Lower lobe of right lung (tissue), 2 donors: ENCODE measurements at regions not wholly inside any gene's neighbourhood (a gene's known extent, or its start where the extent isn't known, plus 50 kb on each side); places are given as distances from the start of the nearest gene placed in this dataset.
"Not testable (repeated sequence)": the region's sequence is repeated elsewhere in the genome, so short reads cannot be mapped to it uniquely, and the experiment has no call there.

Experiments
- ATAC-seq, 2 donors: fragments of 200-7000 bp; cut with Tn5 transposase; one replicate each; pipeline ENCODE4 v1.9.1; 2020 to 2022; ENCODE audit warnings: mild to moderate bottlenecking in 2 of 2, moderate library complexity in 2 of 2
- DNase-seq: peaks from one replicate; pipeline ENCODE4 v3.0.0-alpha.2; 2020
- H3K27ac ChIP-seq: fragments of 200-600 bp; one replicate; pipeline ENCODE4 v1.8.0; 2022
- H3K27me3 ChIP-seq: fragments of 200-600 bp; one replicate; pipeline ENCODE4 v1.8.0; 2022; ENCODE audit warnings: low read depth
- H3K36me3 ChIP-seq: fragments of 200-600 bp; one replicate; pipeline ENCODE4 v1.8.0; 2022; ENCODE audit warnings: mild to moderate bottlenecking
- H3K4me1 ChIP-seq: fragments of 200-600 bp; one replicate; pipeline ENCODE4 v1.8.0; 2022
- H3K4me3 ChIP-seq: fragments of 200-600 bp; one replicate; pipeline ENCODE4 v1.8.0; 2022; ENCODE audit warnings: mild to moderate bottlenecking
- H3K9me3 ChIP-seq: fragments of 200-600 bp; one replicate; pipeline ENCODE4 v1.8.0; 2022
- CTCF ChIP-seq: fragments of 200-600 bp; IDR thresholded peaks from one replicate; pipeline ENCODE4 v1.8.0; 2022; ENCODE audit warnings: antibody characterized with exemption, mild to moderate bottlenecking
- intact Hi-C: fragments of 100-400 bp; cut with DNase I; formaldehyde crosslinking; loops from one replicate; pipeline ENCODE4 v1.11.0; 2022
- donor health status: DM: no; HTN: yes; CAD: no; lungs with severe emphysema.

- Histone ChIP-seq H3K4me1 (no peaks in the 10 kb centered on the region), H3K27me3 (peaks cover 13% of the 10 kb centered on the region), H3K4me3 (no peak overlapping the region), H3K9me3 (no peaks in the 10 kb centered on the region), H3K27ac (no peak overlapping the region), H3K36me3 (no peaks in the 10 kb centered on the region)
- ATAC-seq, result no peak
- intact Hi-C loops, result no loop called here
- no peak for TF ChIP-seq CTCF
- no peak for DNase-seq
Observed at GRCh38 chr22:49457946-49458707, 369.5 kb downstream of the BRD1 start.

GRCh38 chr22:49457146-49457545, 370.5 kb downstream of the BRD1 start:
- no peak for TF ChIP-seq CTCF
- DNase-seq, result no peak
- intact Hi-C loops, result no loop called here
- no peaks in the 10 kb centered on the region for H3K4me1 ChIP-seq
- no peaks in the 10 kb centered on the region for H3K36me3 ChIP-seq
- no peaks in the 10 kb centered on the region for H3K9me3 ChIP-seq
- ATAC-seq, result no peak
- H3K4me3 ChIP-seq, result no peak overlapping the region
- no peak overlapping the region for H3K27ac ChIP-seq
- H3K27me3 ChIP-seq, result peaks cover 13% of the 10 kb centered on the region

- no peak for TF ChIP-seq CTCF
- Histone ChIP-seq H3K9me3 (no peaks in the 10 kb centered on the region), H3K27me3 (peaks cover 12% of the 10 kb centered on the region), H3K4me1 (no peaks in the 10 kb centered on the region), H3K4me3 (no peak overlapping the region), H3K36me3 (no peaks in the 10 kb centered on the region), H3K27ac (no peak overlapping the region)
- DNase-seq (no peak), ATAC-seq (no peak)
- intact Hi-C loops, result no loop called here
Observed at GRCh38 chr22:49455595-49455994, 372.1 kb downstream of the BRD1 start.

- DNase-seq, result no peak
Observed at GRCh38 chr22:49454726-49455125, 372.9 kb downstream of the BRD1 start.

GRCh38 chr22:49453771-49454170, 373.9 kb downstream of the BRD1 start:
- no peak for ATAC-seq

More at GRCh38 chr22:49454726-49455125, 372.9 kb downstream of the BRD1 start:
- H3K36me3 ChIP-seq, result no peaks in the 10 kb centered on the region
- H3K27ac ChIP-seq, result no peak overlapping the region
- no peak for ATAC-seq
- H3K9me3 ChIP-seq, result no peaks in the 10 kb centered on the region
- TF ChIP-seq CTCF, result no peak
- H3K4me1 ChIP-seq, result no peaks in the 10 kb centered on the region
- no peak overlapping the region for H3K4me3 ChIP-seq
- H3K27me3 ChIP-seq, result peaks cover 19% of the 10 kb centered on the region
- intact Hi-C loops, result no loop called here

GRCh38 chr22:49453019-49453418, 374.7 kb downstream of the BRD1 start:
- H3K9me3 ChIP-seq, intact Hi-C loops, DNase-seq, H3K4me1 ChIP-seq, H3K4me3 ChIP-seq, H3K36me3 ChIP-seq, ATAC-seq, H3K27ac ChIP-seq: not testable (repeated sequence)
- H3K27me3 ChIP-seq, result peaks cover 29% of the 10 kb centered on the region

More at GRCh38 chr22:49453771-49454170, 373.9 kb downstream of the BRD1 start:
- Histone ChIP-seq H3K9me3 (no peaks in the 10 kb centered on the region), H3K27me3 (peaks cover 22% of the 10 kb centered on the region), H3K4me3 (no peak overlapping the region), H3K27ac (no peak overlapping the region), H3K4me1 (no peaks in the 10 kb centered on the region), H3K36me3 (no peaks in the 10 kb centered on the region)
- no peak for TF ChIP-seq CTCF
- no peak for DNase-seq
- intact Hi-C loops, result no loop called here
